Naive thymus-derived CD8-positive, alpha-beta T cell (primary cell): ENCODE measurements at regions not wholly inside any gene's neighbourhood (a gene's known extent, or its start where the extent isn't known, plus 50 kb on each side); places are given as distances from the start of the nearest gene placed in this dataset.

Experiments used
- ATAC-seq, 2 donors: fragments of 150-1000 bp; cut with Tn5 transposase in 1 of 2; sonication (Bioruptor Pico), chemical (Tn5 transposase) in 1 of 2; 1 replicate in 1 of 2; 2 replicates in 1 of 2; pipeline ENCODE4 v1.10.0; 2021; ENCODE audit warnings: mild to moderate bottlenecking in 2 of 2, moderate library complexity in 2 of 2
- POLR2A ChIA-PET: fragments of 350-600 bp; sonication (Branson Sonifier 250); formaldehyde crosslinking; loops from one replicate; lab custom pipeline; 2021; ENCODE audit warnings: antibody characterized with exemption; lab: Charles Lee
- DNase-seq, 10 donors: peaks; one replicate each; pipeline versions ENCODE4 v3.0.0 to v3.0.0-alpha.2; 2020 to 2022
- H3K27ac Mint-ChIP-seq, 10 donors: one replicate each; pipeline ENCODE4 v1.8.0; 2020 to 2022; ENCODE audit warnings: mild to moderate bottlenecking in 10 of 10, mixed read lengths in 10 of 10, moderate library complexity in 4 of 10, inconsistent platforms in 1 of 10
- H3K27me3 Mint-ChIP-seq, 5 donors: one replicate each; pipeline ENCODE4 v1.8.0; 2021 to 2022; ENCODE audit warnings: mixed read lengths in 5 of 5
- H3K36me3 Mint-ChIP-seq, 3 donors: one replicate each; pipeline ENCODE4 v1.8.0; 2020 to 2022; ENCODE audit warnings: mixed read lengths in 3 of 3, mild to moderate bottlenecking in 2 of 3, inconsistent platforms in 1 of 3
- H3K4me1 Mint-ChIP-seq, 4 donors: one replicate each; pipeline ENCODE4 v1.8.0; 2021 to 2022; ENCODE audit warnings: mixed read lengths in 4 of 4
- H3K4me3 Mint-ChIP-seq, 10 donors: one replicate each; pipeline ENCODE4 v1.8.0; 2020 to 2022; ENCODE audit warnings: mild to moderate bottlenecking in 10 of 10, mixed read lengths in 10 of 10, moderate library complexity in 6 of 10, inconsistent platforms in 1 of 10
- H3K9me3 Mint-ChIP-seq, 9 donors: one replicate each; pipeline ENCODE4 v1.8.0; 2020 to 2022; ENCODE audit warnings: mixed read lengths in 9 of 9, mild to moderate bottlenecking in 3 of 9, inconsistent platforms in 1 of 9, moderate library complexity in 1 of 9

GRCh38 chr2:194264586-194264985 is 1392.4 kb upstream of the SLC39A10 start:
- H3K36me3 Mint-ChIP-seq: no peaks in the 10 kb centered on the region
- no peak overlapping the region for H3K27ac Mint-ChIP-seq
- H3K4me1 Mint-ChIP-seq: no peaks in the 10 kb centered on the region
- DNase-seq (no peak), ATAC-seq (no peak)
- H3K27me3 Mint-ChIP-seq: peaks cover 0 to 3% (median 0%) of the 10 kb centered on the region in 5 donors
- no peaks in the 10 kb centered on the region for H3K9me3 Mint-ChIP-seq
- no peak overlapping the region for H3K4me3 Mint-ChIP-seq
- POLR2A ChIA-PET: no interaction called here

GRCh38 chr2:194260185-194260584 is 1396.8 kb upstream of the SLC39A10 start:
- Mint-ChIP-seq H3K4me1 (no peaks in the 10 kb centered on the region), H3K4me3 (no peak overlapping the region), H3K36me3 (no peaks in the 10 kb centered on the region), H3K27me3 (peaks cover 0 to 3% (median 0%) of the 10 kb centered on the region in 5 donors), H3K9me3 (peaks cover 0 to 2% (median 0%) of the 10 kb centered on the region in 9 donors), H3K27ac (no peak overlapping the region)
- ATAC-seq: no peak
- POLR2A ChIA-PET: no interaction called here
- DNase-seq: no peak

GRCh38 chr2:194257095-194257494 is 1399.9 kb upstream of the SLC39A10 start:
- DNase-seq (no peak), ATAC-seq (no peak)
- no peaks in the 10 kb centered on the region for H3K36me3 Mint-ChIP-seq
- POLR2A ChIA-PET: no interaction called here
- no peak overlapping the region for H3K27ac Mint-ChIP-seq
- H3K4me3 Mint-ChIP-seq: no peak overlapping the region
- peaks cover 0 to 7% (median 0%) of the 10 kb centered on the region in 9 donors for H3K9me3 Mint-ChIP-seq
- no peaks in the 10 kb centered on the region for H3K4me1 Mint-ChIP-seq
- no peaks in the 10 kb centered on the region for H3K27me3 Mint-ChIP-seq

- POLR2A ChIA-PET: no interaction called here
- H3K4me1 Mint-ChIP-seq: no peaks in the 10 kb centered on the region
- H3K36me3 Mint-ChIP-seq: no peaks in the 10 kb centered on the region
- no peak overlapping the region for H3K27ac Mint-ChIP-seq
- DNase-seq (no peak), ATAC-seq (no peak)
- H3K27me3 Mint-ChIP-seq: no peaks in the 10 kb centered on the region
- peaks cover 0 to 7% (median 2%) of the 10 kb centered on the region in 9 donors for H3K9me3 Mint-ChIP-seq
- H3K4me3 Mint-ChIP-seq: no peak overlapping the region
Observed at GRCh38 chr2:194253528-194254259, 1403.3 kb upstream of the SLC39A10 start.

GRCh38 chr2:194252127-194252526 is 1404.9 kb upstream of the SLC39A10 start:
- Mint-ChIP-seq H3K9me3 (peaks cover 0 to 7% (median 2%) of the 10 kb centered on the region in 9 donors), H3K36me3 (no peaks in the 10 kb centered on the region), H3K27ac (no peak overlapping the region), H3K27me3 (no peaks in the 10 kb centered on the region), H3K4me3 (no peak overlapping the region), H3K4me1 (no peaks in the 10 kb centered on the region)
- DNase-seq (no peak), ATAC-seq (no peak)
- POLR2A ChIA-PET: no interaction called here

- no peaks in the 10 kb centered on the region for H3K27me3 Mint-ChIP-seq
- ATAC-seq: no peak
- no peak overlapping the region for H3K4me3 Mint-ChIP-seq
- peaks cover 0 to 2% (median 0%) of the 10 kb centered on the region in 9 donors for H3K9me3 Mint-ChIP-seq
- no peaks in the 10 kb centered on the region for H3K4me1 Mint-ChIP-seq
- POLR2A ChIA-PET: no interaction called here
- no peak for DNase-seq
- no peak overlapping the region for H3K27ac Mint-ChIP-seq
- H3K36me3 Mint-ChIP-seq: no peaks in the 10 kb centered on the region
Observed at GRCh38 chr2:194232600-194232999, 1424.4 kb upstream of the SLC39A10 start.

GRCh38 chr2:194223218-194223617 is 1433.8 kb upstream of the SLC39A10 start:
- Mint-ChIP-seq H3K9me3 (peaks cover 0 to 2% (median 0%) of the 10 kb centered on the region in 9 donors), H3K36me3 (no peaks in the 10 kb centered on the region), H3K4me1 (no peaks in the 10 kb centered on the region), H3K27me3 (no peaks in the 10 kb centered on the region), H3K4me3 (no peak overlapping the region), H3K27ac (no peak overlapping the region)
- POLR2A ChIA-PET: no interaction called here
- DNase-seq (no peak), ATAC-seq (no peak)

- H3K27ac Mint-ChIP-seq: no peak overlapping the region
Observed at GRCh38 chr2:194214192-194214591, 1442.8 kb upstream of the SLC39A10 start.

GRCh38 chr2:194205568-194206227 is 1451.3 kb upstream of the SLC39A10 start:
- Mint-ChIP-seq H3K27ac (no peak overlapping the region), H3K36me3 (peaks cover 0 to 4% (median 0%) of the 10 kb centered on the region in 3 donors), H3K4me3 (no peak overlapping the region), H3K4me1 (no peaks in the 10 kb centered on the region), H3K9me3 (peaks cover 0 to 21% (median 5%) of the 10 kb centered on the region in 9 donors), H3K27me3 (peaks cover 0 to 9% (median 0%) of the 10 kb centered on the region in 5 donors)
- POLR2A ChIA-PET: no interaction called here
- no peak for DNase-seq
- no peak for ATAC-seq

More at GRCh38 chr2:194214192-194214591, 1442.8 kb upstream of the SLC39A10 start:
- no peak for DNase-seq
- H3K9me3 Mint-ChIP-seq: no peaks in the 10 kb centered on the region
- H3K4me1 Mint-ChIP-seq: no peaks in the 10 kb centered on the region
- no peaks in the 10 kb centered on the region for H3K36me3 Mint-ChIP-seq
- POLR2A ChIA-PET: no interaction called here
- H3K27me3 Mint-ChIP-seq: peaks cover 0 to 7% (median 0%) of the 10 kb centered on the region in 5 donors
- ATAC-seq: no peak
- H3K4me3 Mint-ChIP-seq: no peak overlapping the region

GRCh38 chr2:194203898-194204297 is 1453.1 kb upstream of the SLC39A10 start:
- H3K27me3 Mint-ChIP-seq: peaks cover 0 to 9% (median 0%) of the 10 kb centered on the region in 5 donors
- no peak overlapping the region for H3K27ac Mint-ChIP-seq
- ATAC-seq: no peak

GRCh38 chr2:194182888-194183287 is 1474.1 kb upstream of the SLC39A10 start:
- Mint-ChIP-seq H3K36me3 (no peaks in the 10 kb centered on the region), H3K4me3 (no peak overlapping the region), H3K27me3 (no peaks in the 10 kb centered on the region), H3K9me3 (peaks cover 0 to 18% (median 6%) of the 10 kb centered on the region in 9 donors), H3K27ac (no peak overlapping the region), H3K4me1 (no peaks in the 10 kb centered on the region)
- ATAC-seq (no peak), DNase-seq (no peak)
- POLR2A ChIA-PET: no interaction called here

More at GRCh38 chr2:194203898-194204297, 1453.1 kb upstream of the SLC39A10 start:
- Mint-ChIP-seq H3K36me3 (peaks cover 0 to 4% (median 0%) of the 10 kb centered on the region in 3 donors), H3K9me3 (peaks cover 0 to 21% (median 7%) of the 10 kb centered on the region in 9 donors), H3K4me3 (no peak overlapping the region), H3K4me1 (no peaks in the 10 kb centered on the region)
- no peak for DNase-seq
- POLR2A ChIA-PET: no interaction called here

GRCh38 chr2:194176134-194176533 is 1480.9 kb upstream of the SLC39A10 start:
- Mint-ChIP-seq H3K27me3 (no peaks in the 10 kb centered on the region), H3K4me1 (no peaks in the 10 kb centered on the region), H3K9me3 (peaks cover 0 to 10% (median 8%) of the 10 kb centered on the region in 9 donors), H3K4me3 (no peak overlapping the region), H3K36me3 (no peaks in the 10 kb centered on the region), H3K27ac (no peak overlapping the region)
- DNase-seq: no peak
- POLR2A ChIA-PET: no interaction called here
- no peak for ATAC-seq

- H3K27me3 Mint-ChIP-seq: peaks cover 0 to 4% (median 0%) of the 10 kb centered on the region in 5 donors
- peak in 2 of 10 donors; percentile 5 to 14 for DNase-seq
- POLR2A ChIA-PET: no interaction called here
- no peak overlapping the region for H3K27ac Mint-ChIP-seq
- H3K4me3 Mint-ChIP-seq: no peak overlapping the region
- H3K4me1 Mint-ChIP-seq: no peaks in the 10 kb centered on the region
- no peaks in the 10 kb centered on the region for H3K36me3 Mint-ChIP-seq
- H3K9me3 Mint-ChIP-seq: no peaks in the 10 kb centered on the region
- ATAC-seq: no peak
Observed at GRCh38 chr2:194166818-194167217, 1490.2 kb upstream of the SLC39A10 start.
